Erythroblast (primary cell): ENCODE measurements at regions not wholly inside any gene's neighbourhood (a gene's known extent, or its start where the extent isn't known, plus 50 kb on each side); places are given as distances from the start of the nearest gene placed in this dataset.

ENCODE experiments used
- GATA1 ChIP-seq: IDR thresholded peaks from 2 replicates; pipeline ENCODE4 v1.6.1; 2011; ENCODE audit warnings: low read depth, mild to moderate bottlenecking, control low read depth, low read length, moderate library complexity
- POLR2A ChIP-seq: IDR thresholded peaks from 2 replicates; pipeline ENCODE4 v1.6.1; 2011; ENCODE audit warnings: mild to moderate bottlenecking, low read length

- TF ChIP-seq GATA1 (no peak), POLR2A (no peak)
These were observed 287.8 kb downstream of the RRAGC start for GRCh38 chr1:38571726-38572125.
